CD4-positive, alpha-beta T cell treated with Interleukin-17A for 4 hours (primary cell): ENCODE measurements at regions not wholly inside any gene's neighbourhood (a gene's known extent, or its start where the extent isn't known, plus 50 kb on each side); places are given as distances from the start of the nearest gene placed in this dataset.
"Not testable (repeated sequence)": the region's sequence is repeated elsewhere in the genome, so short reads cannot be mapped to it uniquely, and the experiment has no call there.

Experiments used
- DNase-seq: peaks from one replicate; pipeline ENCODE4 v3.0.0-alpha.2; 2020; ENCODE audit warnings: mixed read lengths

DNA sequence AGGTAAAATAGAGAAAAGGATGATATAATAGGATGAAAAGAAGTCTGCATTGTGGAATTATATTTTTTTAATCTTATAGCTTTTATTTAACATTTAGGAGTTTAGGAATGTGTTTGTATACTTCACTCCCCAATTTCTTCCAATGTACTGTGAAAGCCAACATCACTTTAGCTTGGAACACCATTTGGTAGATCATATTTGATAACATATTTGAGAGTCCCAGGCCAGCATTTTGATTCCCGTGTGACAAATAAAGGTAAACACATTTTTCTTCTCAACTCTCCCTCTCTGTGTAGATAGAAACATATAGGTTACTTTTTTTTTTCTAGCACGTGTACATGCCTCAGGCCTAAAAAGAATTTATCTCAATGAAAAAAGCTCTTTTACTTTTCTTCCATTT, 1551.3 kb downstream of the CDH8 start:
- DNase-seq: no peak

DNA sequence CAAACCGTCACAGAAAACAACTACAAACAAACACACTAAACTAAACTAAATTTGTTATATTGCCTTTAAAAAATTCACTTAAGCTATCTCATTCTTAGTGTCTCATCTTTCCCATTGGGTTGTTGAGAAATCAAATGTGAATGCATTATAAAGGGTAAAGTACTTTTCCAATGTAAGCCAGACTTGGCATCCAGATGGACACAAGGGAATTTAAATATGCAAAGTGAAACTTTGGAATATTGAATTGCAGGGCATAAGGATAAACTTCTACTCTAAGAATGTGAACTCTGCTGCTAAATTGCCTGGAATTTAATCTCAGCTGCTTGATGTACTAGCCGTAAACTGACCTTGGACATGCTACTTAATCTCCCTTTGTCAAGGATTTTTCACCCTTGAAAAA, 1554.6 kb downstream of the CDH8 start:
- no peak for DNase-seq

DNA sequence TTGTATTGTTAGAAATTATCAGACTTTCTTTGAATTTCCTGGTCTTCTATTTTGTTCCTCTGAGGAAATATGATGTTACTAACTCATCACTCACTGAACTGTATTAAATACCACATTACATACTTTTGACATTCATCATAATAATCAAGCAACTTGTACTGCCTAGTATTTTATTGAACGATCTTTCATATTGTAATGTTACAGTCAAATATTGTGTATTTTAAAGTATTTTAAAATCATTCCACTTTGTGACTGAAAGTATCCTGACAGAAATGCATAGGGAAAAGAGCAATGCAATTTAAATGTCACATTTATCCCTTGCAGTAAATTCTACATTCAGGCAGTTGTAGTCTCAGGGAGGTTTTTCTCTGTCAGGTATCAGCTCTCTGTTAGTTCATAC, 1557.4 kb downstream of the CDH8 start:
- no peak for DNase-seq

DNA sequence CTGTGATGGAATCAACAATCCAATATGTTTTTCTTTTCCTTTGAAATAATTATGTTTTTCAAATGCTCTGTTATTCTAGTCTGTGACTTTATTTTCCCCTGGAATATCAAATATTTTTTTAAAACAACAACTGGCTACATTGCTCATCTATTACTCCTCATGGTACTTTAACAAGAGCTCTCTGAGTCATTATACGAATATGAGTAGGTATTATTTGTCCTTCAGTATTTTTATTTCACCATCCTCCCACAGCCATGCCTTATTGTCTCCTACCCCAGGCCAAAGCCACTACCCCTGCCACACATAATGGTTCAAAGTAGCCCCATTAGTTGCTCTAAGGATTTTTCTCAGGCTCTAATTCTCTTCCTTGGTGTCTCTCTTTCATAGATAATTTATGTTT, 1572.3 kb downstream of the CDH8 start:
- DNase-seq: no peak

DNA sequence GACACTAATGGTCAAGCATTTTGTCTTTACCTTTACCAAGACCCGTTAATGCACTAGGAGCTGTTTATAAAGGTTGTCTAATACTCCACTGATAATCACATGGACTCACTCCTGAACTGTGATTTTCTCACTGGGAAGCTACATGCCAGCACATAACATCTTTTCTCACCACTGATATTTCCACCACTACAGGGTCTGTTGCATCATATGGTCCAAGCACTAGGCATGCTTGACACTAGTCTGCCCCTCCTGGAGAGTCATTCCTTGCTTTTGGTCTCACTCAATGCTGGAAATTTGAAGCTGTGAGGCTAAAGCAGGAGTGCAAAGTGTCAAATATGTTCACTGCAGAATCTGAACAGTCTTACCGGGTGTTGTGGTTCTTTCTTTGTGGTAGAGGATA, 1576.8 kb downstream of the CDH8 start:
- no peak for DNase-seq

DNA sequence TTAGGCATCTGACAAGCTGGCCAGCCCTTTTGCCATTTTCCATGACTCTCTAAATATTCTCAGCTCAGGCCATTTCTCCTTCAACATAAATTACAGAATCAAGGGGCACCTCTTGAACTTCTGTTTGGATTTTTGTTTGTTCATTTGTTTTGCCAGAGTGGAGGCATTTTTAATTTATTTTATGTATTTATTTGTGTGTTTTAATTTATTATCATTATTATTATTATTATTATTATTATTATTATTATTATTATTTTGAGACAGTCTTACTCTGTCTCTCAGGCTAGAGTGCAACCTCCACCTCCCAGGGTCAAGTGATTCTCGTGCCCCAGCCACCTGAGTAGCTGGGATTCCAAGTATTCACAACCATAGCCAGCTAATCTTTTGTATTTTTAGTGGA, 1578.0 kb downstream of the CDH8 start:
- DNase-seq: no peak

DNA sequence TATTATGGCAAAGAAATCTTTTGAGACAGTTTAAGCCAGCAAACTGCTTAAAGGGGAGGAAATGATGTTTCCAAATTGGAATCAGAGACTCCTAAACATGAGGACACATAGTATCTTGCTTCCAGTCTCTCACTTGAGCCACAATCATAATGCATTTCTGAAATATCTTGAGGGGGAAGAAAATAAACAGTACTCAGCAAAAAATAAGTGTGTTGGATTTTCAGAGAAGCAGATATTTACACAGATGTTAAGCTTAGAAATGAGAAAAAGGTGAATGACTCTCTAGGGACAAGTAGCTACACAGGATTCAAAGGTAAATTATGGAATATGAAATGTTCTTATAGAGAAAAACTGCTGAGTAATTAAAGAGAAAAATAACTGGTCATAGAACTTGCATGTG, 1583.6 kb downstream of the CDH8 start:
- DNase-seq: no peak

DNA sequence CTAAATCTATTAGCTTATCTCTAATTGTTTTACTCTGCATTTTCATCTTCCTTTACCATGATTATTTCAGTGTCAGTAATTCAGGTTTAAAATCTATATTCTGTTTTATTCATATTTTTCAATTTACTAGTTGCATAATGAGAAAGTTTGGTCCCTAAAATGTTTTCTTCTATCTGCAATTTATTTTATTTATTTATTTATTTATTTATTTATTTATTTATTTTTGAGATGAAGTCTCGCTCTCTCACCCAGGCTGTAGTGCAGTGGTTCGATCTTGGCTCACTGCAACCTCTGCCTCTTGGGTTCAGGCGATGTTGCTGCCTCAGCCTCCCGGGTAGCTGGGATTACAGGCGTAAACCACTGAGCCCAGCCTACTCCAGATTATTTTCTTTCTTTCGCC, 1597.3 kb downstream of the CDH8 start:
- DNase-seq: no peak

DNA sequence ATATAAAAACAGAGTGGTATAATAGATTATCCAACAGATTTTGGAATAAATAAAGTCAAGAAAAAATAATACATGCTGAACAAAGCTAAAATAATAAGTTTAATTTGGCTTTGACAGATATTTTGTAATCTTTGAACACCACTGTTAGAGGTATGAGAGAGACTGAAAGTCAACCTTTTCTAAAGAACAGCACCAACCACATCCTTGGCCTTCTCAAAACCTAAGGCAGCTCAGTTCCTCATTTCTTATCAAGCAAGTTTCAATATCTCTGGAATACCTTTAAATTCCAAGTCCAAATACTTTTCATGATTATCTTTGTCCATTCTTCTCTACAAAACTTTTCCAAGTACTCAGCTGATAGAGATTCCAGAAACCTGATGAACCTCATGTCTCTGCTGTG, 1603.8 kb downstream of the CDH8 start:
- DNase-seq: no peak

DNA sequence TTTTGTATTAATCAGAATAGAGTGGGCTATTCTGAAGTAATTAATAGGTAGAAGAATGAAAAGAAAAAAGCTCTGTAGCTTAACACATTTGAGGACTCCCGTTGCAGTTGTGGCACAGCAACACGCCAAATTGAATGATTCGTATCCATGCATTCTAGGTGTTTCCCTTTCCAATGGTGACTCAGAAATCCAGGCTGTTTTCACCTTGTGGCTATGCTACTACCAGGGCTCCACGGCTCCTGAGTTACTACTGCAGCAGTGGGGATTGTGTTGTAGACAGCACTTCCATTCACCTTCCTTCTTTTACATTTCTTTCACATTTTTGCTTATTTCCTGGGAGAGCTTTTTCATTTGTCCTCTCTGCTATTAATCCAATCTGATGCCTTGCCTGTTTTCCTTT, 1616.4 kb downstream of the CDH8 start:
- DNase-seq: no peak

DNA sequence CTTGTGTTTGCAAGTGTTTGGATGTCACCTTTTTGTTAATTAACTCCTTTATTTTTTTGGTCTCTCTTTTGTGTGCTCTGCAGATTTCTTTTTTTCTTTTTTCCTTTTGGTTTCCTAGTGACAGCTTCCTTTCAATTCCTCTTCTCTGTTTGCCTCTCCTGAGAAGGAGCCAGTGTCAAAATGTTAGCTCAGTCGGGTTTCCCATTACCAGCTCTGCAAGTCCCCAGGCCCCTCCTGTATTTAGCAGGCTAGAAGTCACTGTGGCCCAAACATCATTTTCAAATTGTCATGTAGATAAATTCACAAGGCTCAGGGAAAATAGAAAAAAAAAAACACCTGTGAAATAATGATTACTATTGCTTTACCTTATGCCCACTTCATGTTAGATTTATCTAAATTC, 1621.6 kb downstream of the CDH8 start:
- no peak for DNase-seq

DNA sequence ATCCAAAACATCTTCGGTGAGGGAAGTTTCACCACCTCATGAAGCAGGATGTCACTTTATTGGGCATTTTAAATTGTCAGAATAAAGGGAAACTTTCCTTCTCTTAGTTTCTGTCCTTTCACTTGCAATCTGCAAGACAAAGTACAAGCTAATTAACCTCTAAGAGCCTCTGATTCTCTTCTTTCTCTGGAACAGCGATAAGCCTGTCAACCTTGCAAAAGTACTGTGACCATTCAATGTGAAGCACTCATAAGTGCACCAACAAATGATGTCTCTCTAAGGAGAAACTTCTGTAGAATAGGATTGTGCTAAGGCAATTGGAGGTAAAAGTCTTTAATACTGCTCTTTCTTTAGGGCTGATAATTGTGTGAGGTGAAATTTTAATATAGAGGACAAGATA, 1622.3 kb downstream of the CDH8 start:
- no peak for DNase-seq

DNA sequence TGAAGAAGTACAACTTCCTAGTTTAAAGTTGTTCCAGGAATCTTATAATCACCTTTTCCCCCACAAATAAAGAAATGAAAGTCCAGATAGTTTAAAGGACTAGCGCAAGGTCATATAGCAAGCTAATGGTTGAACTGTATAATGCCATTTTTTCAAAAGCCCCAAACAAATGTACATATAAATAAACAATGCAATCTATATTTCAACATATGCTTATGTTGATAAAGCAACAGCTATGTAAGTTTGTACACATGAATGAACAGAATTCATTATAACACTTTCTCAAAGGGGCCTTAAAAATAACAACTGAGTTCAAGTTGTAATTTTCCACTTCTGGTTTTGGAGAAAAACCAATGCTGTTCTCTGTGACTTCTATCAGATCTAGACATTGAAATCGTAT, 1628.6 kb downstream of the CDH8 start:
- no peak for DNase-seq

DNA sequence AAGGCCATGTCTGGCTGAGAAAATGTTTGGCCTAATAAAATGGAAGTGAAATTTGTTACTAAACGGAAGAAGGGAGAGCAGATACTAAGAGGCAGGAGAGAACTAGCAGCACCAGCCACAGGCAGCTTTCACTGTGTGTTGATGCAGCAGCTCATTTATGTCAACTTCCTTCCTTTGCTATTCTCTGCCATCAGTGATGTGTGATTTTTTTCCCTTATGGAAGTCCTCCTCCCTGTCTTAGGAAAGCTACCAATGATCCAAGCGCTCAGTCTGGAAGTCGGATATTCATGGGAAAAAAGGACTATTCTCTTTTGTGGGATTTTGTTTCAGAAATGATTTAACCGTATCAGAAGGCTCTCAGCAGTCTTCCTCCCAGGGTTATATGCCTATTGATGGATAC, 1629.2 kb downstream of the CDH8 start:
- DNase-seq: no peak

DNA sequence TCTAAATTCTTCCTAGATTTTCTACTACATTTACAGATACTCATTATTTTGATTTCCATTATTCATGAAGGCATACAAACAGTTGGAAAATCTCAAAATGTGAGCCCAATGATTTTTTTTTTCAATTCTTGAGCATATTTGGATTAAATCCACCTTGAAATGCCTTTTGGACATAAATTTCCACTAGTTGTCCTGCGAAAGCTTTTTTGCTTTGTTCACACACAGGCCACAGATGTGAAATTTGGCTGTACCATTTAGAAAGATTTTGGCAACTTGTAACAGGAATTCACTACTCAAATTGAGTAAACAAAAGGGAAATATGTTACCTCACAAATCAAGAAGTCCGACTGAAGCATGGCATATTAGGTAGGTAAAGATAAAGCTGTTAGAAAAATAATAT, 1631.0 kb downstream of the CDH8 start:
- no peak for DNase-seq

DNA sequence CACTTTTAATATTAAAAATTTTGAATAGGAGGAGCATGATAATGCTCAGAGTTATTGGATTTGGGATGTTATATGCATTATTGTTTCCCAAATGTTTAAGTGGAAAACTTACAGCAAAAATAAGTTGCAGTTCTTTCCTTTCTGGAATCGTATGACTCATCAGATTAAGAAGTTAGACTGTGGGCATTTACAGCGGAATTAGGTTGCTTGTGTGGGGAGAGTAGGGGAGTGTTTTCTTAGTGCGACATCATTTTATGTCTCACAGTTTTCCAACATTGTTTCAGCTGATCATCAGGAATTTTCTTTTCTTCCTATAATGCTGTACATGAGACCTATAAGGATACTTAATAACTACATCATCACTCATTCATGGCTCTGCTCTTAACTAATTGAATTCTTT, 1631.8 kb downstream of the CDH8 start:
- DNase-seq: no peak

DNA sequence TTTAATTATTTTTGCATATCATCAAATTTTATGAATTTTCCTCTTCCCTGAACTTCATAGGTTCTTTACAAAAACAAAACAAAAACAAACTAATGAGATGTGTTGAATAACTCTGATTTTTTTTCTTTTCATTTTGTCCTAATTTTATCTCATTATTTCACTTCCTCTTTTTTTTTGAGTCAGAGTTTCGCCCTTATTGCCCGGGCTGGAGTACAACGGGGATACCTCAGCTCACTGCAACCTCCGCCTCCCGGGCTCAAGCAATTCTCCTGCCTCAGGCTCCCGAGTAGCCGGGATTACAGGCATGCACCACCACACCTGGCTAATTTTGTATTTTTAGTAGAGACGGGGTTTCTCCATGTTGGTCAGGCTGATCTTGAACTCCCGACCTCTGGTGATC, 1633.3 kb downstream of the CDH8 start:
- DNase-seq: not testable (repeated sequence)

DNA sequence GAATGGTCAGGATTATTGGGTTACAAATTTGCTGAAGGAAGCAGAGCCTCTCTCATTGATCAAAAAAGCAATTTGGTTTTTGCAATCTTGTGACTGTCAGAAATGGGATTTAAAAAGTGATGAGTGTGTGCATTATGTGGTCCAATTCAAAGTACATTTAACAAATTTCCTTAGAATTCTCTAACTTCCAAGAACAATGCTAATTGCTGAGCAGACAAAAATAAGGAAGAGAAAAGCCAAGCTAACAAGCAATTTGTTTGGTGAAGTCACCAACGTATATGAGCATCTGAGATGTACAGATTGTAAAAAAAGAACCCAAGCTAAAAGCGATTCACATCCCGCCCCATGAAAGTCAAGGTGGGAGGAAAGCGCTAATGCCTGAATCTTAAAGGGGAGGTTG, 1643.9 kb downstream of the CDH8 start:
- DNase-seq: no peak

DNA sequence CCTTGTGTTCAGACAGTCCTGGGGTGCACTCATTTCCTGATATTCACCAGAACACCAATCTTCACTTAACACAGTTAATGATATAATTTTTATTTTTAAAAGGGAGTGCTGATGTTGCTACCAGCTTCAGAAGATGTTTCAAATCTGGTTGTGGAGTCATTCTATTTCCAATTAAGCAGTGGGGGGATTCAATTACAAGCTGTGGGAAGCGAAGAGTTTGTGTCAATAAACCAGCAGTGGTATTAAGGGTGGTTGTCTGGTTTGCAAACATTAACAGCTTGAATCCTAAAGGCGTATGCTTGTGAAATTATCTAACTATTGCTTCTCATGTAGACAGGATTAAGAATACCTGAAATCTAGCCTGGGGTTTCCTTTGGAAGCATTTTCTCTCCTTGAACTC, 1637.5 kb upstream of the GOT2 start:
- DNase-seq: no peak

DNA sequence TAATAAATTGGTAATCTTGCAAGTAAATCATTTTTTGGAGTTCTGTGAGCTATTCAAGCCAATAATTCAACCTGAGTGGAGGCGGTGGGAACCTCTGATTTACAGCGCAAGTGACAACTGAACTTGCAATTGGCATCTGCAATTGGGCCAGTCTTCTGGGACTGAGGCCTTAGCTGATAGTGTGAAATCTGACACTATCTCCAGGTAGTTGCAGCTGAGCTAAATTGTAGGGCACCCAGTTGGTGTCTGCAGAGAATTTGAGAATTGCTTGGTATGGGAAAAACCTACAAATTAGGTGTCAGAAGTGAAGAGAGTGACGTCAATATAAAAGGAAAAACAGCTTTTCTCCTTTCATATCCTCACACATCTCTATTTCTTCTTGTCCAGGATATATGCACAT, 1633.6 kb upstream of the GOT2 start:
- no peak for DNase-seq

DNA sequence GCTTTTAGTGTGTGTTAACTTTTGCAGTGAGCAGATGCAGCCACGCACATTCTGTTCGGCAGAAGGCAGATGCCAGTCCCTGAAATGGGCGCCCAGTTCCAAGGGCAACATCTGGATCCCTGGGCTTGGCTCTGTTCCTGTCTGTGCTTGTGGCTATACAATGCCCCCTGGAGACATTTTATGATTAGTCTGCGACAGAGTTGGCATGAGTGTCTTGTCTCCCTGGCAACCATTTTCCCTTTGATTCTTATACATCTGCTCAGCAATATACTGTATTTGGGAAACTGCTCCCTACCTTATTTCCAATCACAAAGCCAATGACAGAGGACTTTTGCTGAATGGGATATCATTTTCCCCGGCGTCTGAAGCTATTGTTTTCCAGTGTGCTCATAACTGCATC, 1629.5 kb upstream of the GOT2 start:
- no peak for DNase-seq

DNA sequence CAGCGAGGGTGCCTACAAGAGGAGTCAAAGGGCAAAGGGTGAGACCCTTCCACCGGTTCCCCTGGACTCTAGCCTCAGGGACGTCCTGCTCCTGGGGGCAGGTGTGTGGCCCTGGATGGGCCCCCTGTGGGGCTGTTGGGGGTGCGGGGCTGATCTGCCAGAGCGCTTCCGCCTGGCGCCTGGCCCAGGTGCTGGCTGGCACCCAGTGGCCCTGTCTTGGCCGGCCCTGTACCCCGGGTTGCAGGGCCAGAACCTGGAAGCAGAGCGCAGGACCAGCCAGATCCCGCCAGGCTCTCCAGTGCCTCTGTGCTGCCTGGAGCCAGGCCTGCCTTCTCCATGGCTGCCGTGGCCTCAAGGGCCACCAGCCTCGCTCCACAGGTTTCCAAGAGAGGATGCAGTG, 1625.8 kb upstream of the GOT2 start:
- not testable (repeated sequence) for DNase-seq

DNA sequence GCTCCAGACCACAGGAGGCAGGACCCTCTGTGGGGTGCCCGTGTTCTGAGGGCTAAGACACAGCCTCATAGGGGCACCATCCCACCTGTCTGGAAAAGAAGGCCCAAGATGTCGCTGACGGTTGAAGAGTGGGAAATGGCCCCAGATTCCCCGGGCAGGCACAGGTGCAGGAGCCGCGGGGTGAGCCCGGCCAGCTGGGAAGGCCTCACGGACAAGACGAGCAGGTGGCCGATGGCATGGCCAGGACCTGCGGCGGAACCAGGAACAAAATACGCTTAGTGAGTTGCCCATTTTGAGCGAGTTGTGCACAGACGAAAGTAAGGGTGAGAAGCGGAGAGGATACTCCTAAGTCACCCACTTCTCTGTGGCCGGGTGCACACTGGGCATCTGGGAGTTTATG, 1625.3 kb upstream of the GOT2 start:
- not testable (repeated sequence) for DNase-seq

DNA sequence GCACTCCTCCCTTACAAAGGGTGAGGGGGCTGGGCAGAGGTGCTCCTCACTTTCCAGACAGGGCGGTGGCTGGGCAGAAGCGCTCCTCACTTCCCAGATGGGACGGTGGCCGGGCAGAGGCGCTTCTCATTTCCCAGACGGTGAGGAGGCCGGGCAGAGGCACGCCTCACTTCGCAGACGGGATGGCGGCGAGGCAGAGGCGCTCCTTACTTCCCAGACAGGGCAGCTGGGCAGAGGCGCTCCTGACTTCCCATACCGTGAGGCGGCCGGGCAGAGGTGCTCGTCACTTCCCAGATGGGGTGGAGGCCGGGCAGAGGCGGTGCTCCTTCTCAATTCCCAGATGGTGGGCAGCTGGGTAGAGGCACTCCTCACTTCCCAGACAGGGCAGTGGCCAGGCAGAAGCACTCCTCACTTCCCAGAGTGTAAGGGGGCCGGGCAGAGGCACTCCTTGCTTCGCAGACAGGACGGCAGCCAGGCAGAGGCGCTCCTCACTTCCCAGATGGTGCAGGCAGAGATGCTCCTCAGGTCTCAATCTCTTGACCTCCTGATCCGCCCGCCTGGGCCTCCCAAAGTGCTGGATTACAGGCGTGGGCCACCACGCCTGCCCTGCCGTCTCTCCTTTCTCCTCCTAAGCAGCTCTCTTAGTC, 1623.9 kb upstream of the GOT2 start:
- DNase-seq: not testable (repeated sequence)

DNA sequence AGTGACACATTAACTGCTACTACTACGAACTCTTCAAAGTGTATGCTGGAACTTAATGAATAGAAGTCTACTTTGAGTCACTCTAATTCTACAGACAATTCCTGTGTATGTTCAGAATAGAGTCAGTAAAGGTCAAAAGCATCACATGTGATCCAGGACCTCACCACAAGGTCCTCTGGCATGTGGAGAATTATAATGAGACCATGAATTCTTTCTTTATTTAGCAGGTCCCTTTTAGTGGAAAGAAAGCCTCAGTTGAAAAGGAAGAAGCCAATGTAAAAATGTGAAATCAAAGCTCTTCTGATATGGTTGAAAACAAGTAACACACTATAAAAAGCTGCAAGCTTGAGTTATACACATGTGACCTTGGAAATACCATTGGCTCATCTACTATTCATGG, 1612.1 kb upstream of the GOT2 start:
- no peak for DNase-seq

DNA sequence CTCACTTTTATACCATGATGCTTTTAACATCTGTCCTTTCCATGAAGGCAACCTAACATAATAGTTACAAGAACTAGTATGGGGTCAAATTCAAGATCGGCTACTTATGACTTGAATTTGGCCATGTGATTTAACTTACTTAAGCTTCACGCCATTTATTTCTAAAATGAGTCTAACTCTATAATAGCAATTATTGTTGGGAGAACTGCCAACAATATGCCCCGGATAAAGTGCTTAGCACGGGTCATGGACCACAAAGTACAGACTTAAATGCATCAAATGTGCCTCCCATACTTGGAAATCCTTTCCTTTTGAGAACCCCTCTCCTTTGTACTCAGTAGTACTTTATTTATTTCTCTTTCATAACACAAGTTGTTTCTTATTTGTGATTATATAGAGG, 1603.6 kb upstream of the GOT2 start:
- DNase-seq: no peak
